Astrocyte (in vitro differentiated cells and primary cell): ENCODE measurements at regions not wholly inside any gene's neighbourhood (a gene's known extent, or its start where the extent isn't known, plus 50 kb on each side); places are given as distances from the start of the nearest gene placed in this dataset.

Experiments used
- DNase-seq: peaks from one replicate; pipeline ENCODE4 v3.0.0-alpha.2; 2010; ENCODE audit warnings: low read depth
- FAIRE-seq: peaks from 2 replicates; lab custom pipeline; 2011; peaks lifted over from hg19 to GRCh38; lab: Jason Lieb, UNC
- H2AFZ ChIP-seq: 2 replicates; pipeline ENCODE4 v1.6.0; 2012; ENCODE audit warnings: low read depth, low read length, inconsistent platforms
- H3K27ac ChIP-seq: 2 replicates; pipeline ENCODE4 v1.5.1; 2011; ENCODE audit warnings: low read depth, low read length, inconsistent platforms
- H3K27me3 ChIP-seq: 2 replicates; pipeline ENCODE4 v1.6.0; 2011; ENCODE audit warnings: low read length, inconsistent platforms; ENCODE audit not compliant: insufficient read depth
- H3K36me3 ChIP-seq: 2 replicates; pipeline ENCODE4 v1.5.1; 2011; ENCODE audit warnings: low read length, inconsistent platforms; ENCODE audit not compliant: insufficient read depth
- H3K4me1 ChIP-seq: 2 replicates; pipeline ENCODE4 v1.5.1; 2011; ENCODE audit warnings: low read length, inconsistent platforms; ENCODE audit not compliant: insufficient read depth
- H3K4me2 ChIP-seq: 2 replicates; pipeline ENCODE4 v1.6.0; 2012; ENCODE audit warnings: low read length, inconsistent platforms
- H3K4me3 ChIP-seq: 2 replicates; pipeline ENCODE4 v1.5.1; 2011; ENCODE audit warnings: low read depth, mild to moderate bottlenecking, low read length, inconsistent platforms; ENCODE audit not compliant: insufficient read depth
- H3K79me2 ChIP-seq: 2 replicates; pipeline ENCODE4 v1.6.0; 2012; ENCODE audit warnings: mild to moderate bottlenecking, low read length, inconsistent platforms; ENCODE audit not compliant: insufficient read depth
- H3K9ac ChIP-seq: 2 replicates; pipeline ENCODE4 v1.6.0; 2012; ENCODE audit warnings: mild to moderate bottlenecking, low read length, inconsistent platforms
- H3K9me3 ChIP-seq: 2 replicates; pipeline ENCODE4 v1.5.1; 2012; ENCODE audit warnings: low read depth, mild to moderate bottlenecking, low read length, inconsistent platforms; ENCODE audit not compliant: insufficient read depth
- H4K20me1 ChIP-seq: 2 replicates; pipeline ENCODE4 v1.6.0; 2012; ENCODE audit warnings: low read length, inconsistent platforms; ENCODE audit not compliant: insufficient read depth
- H3K27ac Mint-ChIP-seq: one replicate; pipeline ENCODE4 v1.8.0; 2021; ENCODE audit warnings: mild to moderate bottlenecking, mixed read lengths; ENCODE audit not compliant: unreplicated experiment
- H3K27me3 Mint-ChIP-seq: one replicate; pipeline ENCODE4 v1.8.0; 2021; ENCODE audit warnings: low read depth, mixed read lengths; ENCODE audit not compliant: unreplicated experiment
- H3K36me3 Mint-ChIP-seq: one replicate; pipeline ENCODE4 v1.8.0; 2021; ENCODE audit warnings: low read depth, mixed read lengths; ENCODE audit not compliant: unreplicated experiment
- H3K4me1 Mint-ChIP-seq: one replicate; pipeline ENCODE4 v1.8.0; 2021; ENCODE audit warnings: low read depth, mixed read lengths; ENCODE audit not compliant: unreplicated experiment
- H3K4me3 Mint-ChIP-seq: one replicate; pipeline ENCODE4 v1.8.0; 2021; ENCODE audit warnings: mild to moderate bottlenecking, moderate library complexity, mixed read lengths; ENCODE audit not compliant: unreplicated experiment
- H3K9me3 Mint-ChIP-seq: one replicate; pipeline ENCODE4 v1.8.0; 2021; ENCODE audit warnings: mild to moderate bottlenecking, mixed read lengths; ENCODE audit not compliant: unreplicated experiment
- CTCF ChIP-seq: IDR thresholded peaks from 2 replicates; pipeline ENCODE4 v1.5.1; 2011; ENCODE audit warnings: low read depth, mild to moderate bottlenecking, inconsistent platforms, low read length, moderate library complexity; ENCODE audit not compliant: insufficient read depth
- EZH2 ChIP-seq: IDR thresholded peaks from 2 replicates; pipeline ENCODE4 v1.6.1; 2012; ENCODE audit warnings: mild to moderate bottlenecking, low read length, inconsistent platforms; ENCODE audit not compliant: insufficient read depth

GRCh38 chr2:162972383-162972782 is 133.8 kb upstream of the KCNH7 start:
- H2AFZ ChIP-seq: no peak overlapping the region
- no peak overlapping the region for H3K27ac ChIP-seq
- TF ChIP-seq CTCF (no peak), EZH2 (no peak)
- FAIRE-seq: no peak
- H3K4me2 ChIP-seq: no peak overlapping the region
- H3K36me3 ChIP-seq: no peaks in the 10 kb centered on the region
- Mint-ChIP-seq H3K4me3 (no peak overlapping the region), H3K4me1 (no peaks in the 10 kb centered on the region), H3K27me3 (no peaks in the 10 kb centered on the region), H3K36me3 (no peaks in the 10 kb centered on the region), H3K27ac (no peak overlapping the region), H3K9me3 (no peaks in the 10 kb centered on the region)
- H3K4me3 ChIP-seq: no peak overlapping the region
- no peaks in the 10 kb centered on the region for H3K9me3 ChIP-seq
- H4K20me1 ChIP-seq: no peaks in the 10 kb centered on the region
- H3K9ac ChIP-seq: no peak overlapping the region
- no peaks in the 10 kb centered on the region for H3K4me1 ChIP-seq
- no peak for DNase-seq
- H3K79me2 ChIP-seq: no peaks in the 10 kb centered on the region
- H3K27me3 ChIP-seq: no peaks in the 10 kb centered on the region

GRCh38 chr2:162968306-162968705 is 129.7 kb upstream of the KCNH7 start:
- no peaks in the 10 kb centered on the region for H3K4me1 Mint-ChIP-seq

More at GRCh38 chr2:162968306-162968705, 129.7 kb upstream of the KCNH7 start:
- Mint-ChIP-seq H3K27ac (no peak overlapping the region), H3K36me3 (no peaks in the 10 kb centered on the region), H3K9me3 (no peaks in the 10 kb centered on the region), H3K4me3 (no peak overlapping the region), H3K27me3 (no peaks in the 10 kb centered on the region)
- no peak overlapping the region for H3K4me2 ChIP-seq
- no peaks in the 10 kb centered on the region for H3K27me3 ChIP-seq
- H3K9ac ChIP-seq: no peak overlapping the region
- no peaks in the 10 kb centered on the region for H3K4me1 ChIP-seq
- DNase-seq (no peak), FAIRE-seq (no peak)
- TF ChIP-seq EZH2 (no peak), CTCF (no peak)
- H3K4me3 ChIP-seq: no peak overlapping the region
- no peaks in the 10 kb centered on the region for H4K20me1 ChIP-seq
- no peaks in the 10 kb centered on the region for H3K79me2 ChIP-seq
- H3K36me3 ChIP-seq: no peaks in the 10 kb centered on the region
- H3K9me3 ChIP-seq: no peaks in the 10 kb centered on the region
- H2AFZ ChIP-seq: no peak overlapping the region
- H3K27ac ChIP-seq: no peak overlapping the region
